Mucosa of descending colon (tissue), 3 donors: ENCODE measurements at regions not wholly inside any gene's neighbourhood (a gene's known extent, or its start where the extent isn't known, plus 50 kb on each side); places are given as distances from the start of the nearest gene placed in this dataset.

Experiments
- ATAC-seq: fragments of 200-7000 bp; cut with Tn5 transposase; one replicate; pipeline ENCODE4 v1.9.1; 2020; ENCODE audit warnings: mild to moderate bottlenecking, moderate library complexity
- DNase-seq, 3 donors: peaks; one replicate each; pipeline ENCODE4 v3.0.0-alpha.2; 2020
- H3K36me3 ChIP-seq: fragments of 200-600 bp; one replicate; pipeline ENCODE4 v1.8.0; 2021; ENCODE audit warnings: low read depth, mild to moderate bottlenecking
- H3K4me1 ChIP-seq: fragments of 200-600 bp; one replicate; pipeline ENCODE4 v1.8.0; 2021; ENCODE audit warnings: low read depth, mild to moderate bottlenecking
- H3K4me3 ChIP-seq: fragments of 200-600 bp; one replicate; pipeline ENCODE4 v1.8.0; 2021; ENCODE audit warnings: mild to moderate bottlenecking
- H3K9me3 ChIP-seq: fragments of 200-600 bp; one replicate; pipeline ENCODE4 v1.8.0; 2021; ENCODE audit warnings: mild to moderate bottlenecking
- intact Hi-C, 2 donors: fragments of 100-400 bp; cut with DNase I in 1 of 2; cut with micrococcal nuclease in 1 of 2; formaldehyde crosslinking; loops; one replicate each; pipeline versions ENCODE4 v1.11.0 to v1.11.1; 2022; cut with DNase I, micrococcal nuclease
- TF ChIP-seq, protein P1 (sequence below): fragments of 200-600 bp; IDR thresholded peaks from one replicate; pipeline ENCODE4 v1.8.0; 2022; ENCODE audit warnings: antibody characterized with exemption, mild to moderate bottlenecking
- donor health status: DM: no; HTN: no; CAD: no; lungs with moderate emphysema.
- donor health status: DM: no; HTN: no; CAD: no.
- donor health status: DM: no; HTN: yes; CAD: no.

DNA sequence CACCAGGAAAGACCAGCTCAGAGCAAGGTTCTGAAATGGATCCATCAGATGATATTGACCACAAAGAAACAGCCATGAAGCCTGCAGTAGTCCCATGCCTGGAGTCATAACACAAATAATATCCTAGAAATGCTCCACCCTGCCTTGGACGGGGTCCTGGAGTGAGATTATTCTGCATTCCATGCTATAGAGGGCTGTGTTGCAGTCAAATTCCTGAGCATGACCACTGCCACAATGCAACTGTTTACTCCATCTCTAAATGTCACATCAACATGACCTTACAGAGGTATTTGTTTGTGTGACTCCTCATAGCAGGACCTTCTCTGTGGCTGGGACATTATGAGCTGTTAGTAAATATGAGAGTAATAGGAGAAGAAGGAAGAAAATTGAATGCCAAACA is 257.5 kb upstream of the TCF21 start:
- Histone ChIP-seq H3K4me3 (no peak overlapping the region), H3K36me3 (no peaks in the 10 kb centered on the region), H3K4me1 (no peaks in the 10 kb centered on the region), H3K9me3 (no peaks in the 10 kb centered on the region)
- DNase-seq: no peak
- intact Hi-C loops: no loop called here
- TF ChIP-seq, protein P1, sequence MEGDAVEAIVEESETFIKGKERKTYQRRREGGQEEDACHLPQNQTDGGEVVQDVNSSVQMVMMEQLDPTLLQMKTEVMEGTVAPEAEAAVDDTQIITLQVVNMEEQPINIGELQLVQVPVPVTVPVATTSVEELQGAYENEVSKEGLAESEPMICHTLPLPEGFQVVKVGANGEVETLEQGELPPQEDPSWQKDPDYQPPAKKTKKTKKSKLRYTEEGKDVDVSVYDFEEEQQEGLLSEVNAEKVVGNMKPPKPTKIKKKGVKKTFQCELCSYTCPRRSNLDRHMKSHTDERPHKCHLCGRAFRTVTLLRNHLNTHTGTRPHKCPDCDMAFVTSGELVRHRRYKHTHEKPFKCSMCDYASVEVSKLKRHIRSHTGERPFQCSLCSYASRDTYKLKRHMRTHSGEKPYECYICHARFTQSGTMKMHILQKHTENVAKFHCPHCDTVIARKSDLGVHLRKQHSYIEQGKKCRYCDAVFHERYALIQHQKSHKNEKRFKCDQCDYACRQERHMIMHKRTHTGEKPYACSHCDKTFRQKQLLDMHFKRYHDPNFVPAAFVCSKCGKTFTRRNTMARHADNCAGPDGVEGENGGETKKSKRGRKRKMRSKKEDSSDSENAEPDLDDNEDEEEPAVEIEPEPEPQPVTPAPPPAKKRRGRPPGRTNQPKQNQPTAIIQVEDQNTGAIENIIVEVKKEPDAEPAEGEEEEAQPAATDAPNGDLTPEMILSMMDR: no peak
- ATAC-seq: no peak

DNA sequence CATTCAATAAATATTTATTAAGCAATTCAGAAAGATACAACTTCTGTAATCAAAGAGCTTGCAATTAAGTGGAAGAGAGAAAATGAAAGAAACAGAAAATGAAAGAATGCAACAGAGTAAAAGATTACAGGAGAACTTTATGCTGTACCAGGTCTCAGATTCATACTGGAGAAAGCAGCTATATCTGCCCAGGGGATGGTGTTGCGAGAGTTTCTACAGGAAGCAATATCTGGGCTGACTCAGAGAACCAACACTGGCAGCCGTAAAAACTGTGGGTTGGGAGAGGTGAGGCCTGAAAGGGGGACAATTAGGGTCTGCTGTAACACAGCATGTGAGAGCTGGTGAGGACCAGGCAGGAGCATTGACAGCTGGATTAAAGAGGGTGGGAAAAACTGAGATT is 256.7 kb upstream of the TCF21 start:
- TF ChIP-seq, protein P1: no peak
- Histone ChIP-seq H3K4me1 (no peaks in the 10 kb centered on the region), H3K4me3 (no peak overlapping the region), H3K36me3 (no peaks in the 10 kb centered on the region), H3K9me3 (no peaks in the 10 kb centered on the region)
- intact Hi-C loops: no loop called here
- ATAC-seq (no peak), DNase-seq (no peak)

DNA sequence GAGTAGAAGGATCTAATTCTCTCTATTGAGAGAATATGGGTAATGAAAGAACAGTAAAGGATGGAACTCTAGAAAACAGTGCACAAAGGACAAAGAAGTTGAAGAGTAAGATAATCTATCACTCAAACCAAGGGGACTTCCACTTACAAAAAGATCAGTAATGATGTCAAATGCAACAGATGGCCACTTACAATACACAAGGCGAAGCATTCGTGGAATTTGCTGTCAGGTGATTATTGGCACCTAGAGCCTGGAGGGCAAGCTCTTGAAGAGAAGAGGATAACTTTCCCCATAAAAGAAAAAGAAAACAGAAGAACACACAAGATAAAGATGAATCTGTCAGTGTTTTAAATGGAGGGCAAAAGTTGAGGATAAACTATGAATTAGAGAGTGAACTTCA is 256.0 kb upstream of the TCF21 start:
- Histone ChIP-seq H3K4me3 (no peak overlapping the region), H3K4me1 (no peaks in the 10 kb centered on the region), H3K9me3 (no peaks in the 10 kb centered on the region), H3K36me3 (no peaks in the 10 kb centered on the region)
- intact Hi-C loops: no loop called here
- ATAC-seq: no peak
- DNase-seq: no peak
- TF ChIP-seq, protein P1: no peak

DNA sequence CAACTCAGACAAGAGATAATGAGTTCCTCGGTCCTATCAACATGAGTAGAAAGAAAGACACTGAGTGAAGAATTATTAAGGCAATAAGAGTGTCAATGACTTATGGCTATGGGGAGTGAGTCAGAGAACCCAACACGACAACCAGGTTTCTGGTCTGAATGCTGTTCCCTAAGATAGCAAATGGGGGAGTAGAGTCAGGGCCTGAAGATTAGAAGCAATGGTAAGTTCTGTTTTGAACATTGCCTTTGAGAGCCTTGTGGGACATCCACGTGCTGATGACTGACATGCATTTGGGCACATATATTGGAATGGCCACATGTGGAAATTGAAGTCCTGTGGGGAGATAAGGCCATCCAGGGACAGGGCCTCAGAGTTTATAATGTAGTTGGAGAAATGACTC is 254.4 kb upstream of the TCF21 start:
- TF ChIP-seq, protein P1: no peak
- ATAC-seq (no peak), DNase-seq (no peak)
- intact Hi-C loops: no loop called here
- H3K4me3 ChIP-seq: no peak overlapping the region
- H3K4me1 ChIP-seq: no peaks in the 10 kb centered on the region
- no peaks in the 10 kb centered on the region for H3K9me3 ChIP-seq
- no peaks in the 10 kb centered on the region for H3K36me3 ChIP-seq

DNA sequence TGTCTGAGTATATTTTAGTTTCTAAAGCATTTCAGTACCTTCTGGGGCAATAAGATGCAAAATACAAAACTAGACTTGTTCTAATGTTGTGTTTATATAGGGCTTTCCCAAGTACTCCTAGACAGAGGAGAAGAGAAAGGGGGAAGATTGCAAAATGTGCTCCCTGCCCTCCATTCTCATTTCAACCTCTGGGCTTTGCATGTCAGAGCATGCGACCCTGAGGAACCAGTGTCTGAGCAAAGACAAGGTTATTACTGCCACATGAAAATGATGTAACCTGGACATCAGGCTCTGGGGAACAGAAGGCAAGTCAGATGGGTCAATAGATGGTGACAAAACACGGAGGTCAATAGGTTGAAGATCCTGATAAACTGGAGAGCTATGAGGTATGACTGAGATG is 253.5 kb upstream of the TCF21 start:
- no peak for ATAC-seq
- H3K36me3 ChIP-seq: no peaks in the 10 kb centered on the region
- H3K4me3 ChIP-seq: no peak overlapping the region
- no peak for DNase-seq
- no peaks in the 10 kb centered on the region for H3K9me3 ChIP-seq
- intact Hi-C loops: no loop called here
- TF ChIP-seq, protein P1: no peak
- no peaks in the 10 kb centered on the region for H3K4me1 ChIP-seq

DNA sequence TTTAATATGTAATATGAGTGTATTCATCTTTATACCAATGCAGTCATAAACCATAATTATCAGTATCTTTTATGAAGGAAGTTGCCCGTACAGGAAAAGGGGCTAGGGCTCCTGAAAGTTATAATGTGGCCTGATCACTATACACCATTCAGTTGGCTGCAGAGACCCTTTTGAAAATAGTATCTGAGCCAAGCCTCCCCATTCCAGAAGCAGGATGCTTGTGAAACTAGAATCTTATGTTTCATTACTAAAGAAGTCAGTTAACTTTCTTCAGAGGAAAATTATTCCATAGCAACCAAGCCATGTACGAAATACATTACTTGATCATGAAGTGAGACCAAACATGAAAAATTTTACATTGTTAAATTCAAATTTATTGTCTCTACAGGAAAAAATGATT is 251.5 kb upstream of the TCF21 start:
- DNase-seq: no peak
- Histone ChIP-seq H3K9me3 (no peaks in the 10 kb centered on the region), H3K36me3 (no peaks in the 10 kb centered on the region), H3K4me3 (no peak overlapping the region), H3K4me1 (no peaks in the 10 kb centered on the region)
- intact Hi-C loops: no loop called here
- TF ChIP-seq, protein P1: no peak
- no peak for ATAC-seq
